ENCODE measurements at regions not wholly inside any gene's neighbourhood (a gene's known extent, or its start where the extent isn't known, plus 50 kb on each side); places are given as distances from the start of the nearest gene placed in this dataset.

DNA sequence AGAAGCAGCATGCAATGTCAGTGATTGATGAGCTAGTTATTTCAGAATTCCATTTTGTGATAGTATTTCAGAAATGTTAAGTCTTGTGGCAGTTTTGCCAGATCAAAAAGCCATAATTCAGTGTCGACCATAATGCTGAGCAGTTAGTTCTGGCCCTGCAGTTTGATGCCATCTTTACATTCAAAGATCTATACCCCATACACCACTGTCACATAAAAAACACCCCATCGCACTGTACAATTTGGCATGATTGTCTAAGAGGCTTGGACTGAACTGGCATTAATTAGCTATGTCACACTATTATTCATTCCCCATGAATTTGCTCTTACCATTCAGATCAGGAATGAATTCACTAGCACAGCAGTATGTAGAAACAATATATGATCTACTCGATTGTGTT is 127.7 kb upstream of the EPHA3 start:
- H3K27ac ChIP-seq = no peak overlapping the region
- no peak overlapping the region for H3K4me3 ChIP-seq
- H3K36me3 ChIP-seq (replicated peaks in 1 of 2; ENCODE audit: insufficient read depth in 1 of 2, low read depth in 2 of 2) = no peaks in the 10 kb centered on the region
- H3K4me1 ChIP-seq = no peaks in the 10 kb centered on the region
- intact Hi-C loops (cut with DNase I) = no loop called here
- no peaks in the 10 kb centered on the region for H3K9me3 ChIP-seq
- no peaks in the 10 kb centered on the region for H3K27me3 ChIP-seq
- no peak for DNase-seq
- 71 to 72% methylated on average over 3 of the region's 3 CpGs for WGBS, 2 donors
- TF ChIP-seq, protein P1, sequence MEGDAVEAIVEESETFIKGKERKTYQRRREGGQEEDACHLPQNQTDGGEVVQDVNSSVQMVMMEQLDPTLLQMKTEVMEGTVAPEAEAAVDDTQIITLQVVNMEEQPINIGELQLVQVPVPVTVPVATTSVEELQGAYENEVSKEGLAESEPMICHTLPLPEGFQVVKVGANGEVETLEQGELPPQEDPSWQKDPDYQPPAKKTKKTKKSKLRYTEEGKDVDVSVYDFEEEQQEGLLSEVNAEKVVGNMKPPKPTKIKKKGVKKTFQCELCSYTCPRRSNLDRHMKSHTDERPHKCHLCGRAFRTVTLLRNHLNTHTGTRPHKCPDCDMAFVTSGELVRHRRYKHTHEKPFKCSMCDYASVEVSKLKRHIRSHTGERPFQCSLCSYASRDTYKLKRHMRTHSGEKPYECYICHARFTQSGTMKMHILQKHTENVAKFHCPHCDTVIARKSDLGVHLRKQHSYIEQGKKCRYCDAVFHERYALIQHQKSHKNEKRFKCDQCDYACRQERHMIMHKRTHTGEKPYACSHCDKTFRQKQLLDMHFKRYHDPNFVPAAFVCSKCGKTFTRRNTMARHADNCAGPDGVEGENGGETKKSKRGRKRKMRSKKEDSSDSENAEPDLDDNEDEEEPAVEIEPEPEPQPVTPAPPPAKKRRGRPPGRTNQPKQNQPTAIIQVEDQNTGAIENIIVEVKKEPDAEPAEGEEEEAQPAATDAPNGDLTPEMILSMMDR (IDR thresholded peaks at IDR 0.05) = no peak
- TF ChIP-seq POLR2A (IDR thresholded peaks at IDR 0.05) = no peak
- ATAC-seq = no peak

DNA sequence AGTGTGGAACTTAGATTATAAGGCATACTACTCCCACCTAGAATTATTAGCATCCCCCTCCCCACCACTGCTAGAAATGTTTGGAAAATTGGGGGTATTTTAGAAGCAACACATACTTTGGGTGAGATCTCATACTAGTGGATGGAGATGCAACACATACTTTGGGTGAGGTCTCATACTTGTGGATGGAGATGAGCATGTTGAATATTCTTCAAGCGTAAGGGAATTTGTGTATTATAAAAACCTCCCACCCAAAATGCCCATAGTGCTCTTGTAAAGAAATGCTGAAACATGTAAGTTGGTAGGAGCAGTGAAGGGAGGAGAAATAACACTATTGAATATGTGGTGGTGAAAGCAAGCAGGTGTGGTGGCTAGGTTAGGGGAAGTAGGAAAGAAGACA is 124.0 kb upstream of the EPHA3 start:
- Histone ChIP-seq H3K36me3 (replicated peaks in 1 of 2; ENCODE audit: insufficient read depth in 1 of 2, low read depth in 2 of 2) (no peaks in the 10 kb centered on the region), H3K27ac (no peak overlapping the region), H3K4me3 (no peak overlapping the region), H3K4me1 (no peaks in the 10 kb centered on the region), H3K27me3 (no peaks in the 10 kb centered on the region), H3K9me3 (no peaks in the 10 kb centered on the region)
- no peak for ATAC-seq
- intact Hi-C loops (cut with DNase I) = no loop called here
- 85 to 96% methylated on average over 1 of the region's 1 CpG for WGBS, 2 donors
- no peak for TF ChIP-seq POLR2A (IDR thresholded peaks at IDR 0.05)
- TF ChIP-seq, protein P1 (IDR thresholded peaks at IDR 0.05) = no peak
- no peak for DNase-seq

DNA sequence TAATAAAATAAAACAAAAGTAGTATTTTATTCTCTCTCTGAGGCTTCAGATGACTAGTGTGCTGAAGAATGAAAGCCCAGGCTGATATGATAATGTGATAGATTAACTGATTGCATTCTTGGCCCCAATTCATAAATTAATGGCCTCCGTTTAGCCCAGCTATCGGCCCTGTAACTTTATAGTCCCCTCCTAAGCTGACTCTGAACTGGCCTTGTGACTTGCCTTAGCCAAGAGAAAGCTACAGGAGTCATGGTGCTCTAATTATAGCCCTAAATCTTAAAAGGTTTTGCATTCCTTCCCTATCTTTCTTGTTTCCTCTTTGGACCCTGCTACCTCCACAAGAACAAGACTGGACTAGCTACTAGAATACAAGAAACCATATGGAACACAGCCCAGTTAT is 123.2 kb upstream of the EPHA3 start:
- no peak for ATAC-seq
- no peak for TF ChIP-seq POLR2A (IDR thresholded peaks at IDR 0.05)
- TF ChIP-seq, protein P1 (IDR thresholded peaks at IDR 0.05) = no peak
- 67 to 76% methylated on average over 2 of the region's 2 CpGs for WGBS, 2 donors
- Histone ChIP-seq H3K27ac (no peak overlapping the region), H3K4me3 (no peak overlapping the region), H3K9me3 (no peaks in the 10 kb centered on the region), H3K36me3 (replicated peaks in 1 of 2; ENCODE audit: insufficient read depth in 1 of 2, low read depth in 2 of 2) (no peaks in the 10 kb centered on the region), H3K4me1 (no peaks in the 10 kb centered on the region), H3K27me3 (no peaks in the 10 kb centered on the region)
- intact Hi-C loops (cut with DNase I) = no loop called here
- DNase-seq = no peak

DNA sequence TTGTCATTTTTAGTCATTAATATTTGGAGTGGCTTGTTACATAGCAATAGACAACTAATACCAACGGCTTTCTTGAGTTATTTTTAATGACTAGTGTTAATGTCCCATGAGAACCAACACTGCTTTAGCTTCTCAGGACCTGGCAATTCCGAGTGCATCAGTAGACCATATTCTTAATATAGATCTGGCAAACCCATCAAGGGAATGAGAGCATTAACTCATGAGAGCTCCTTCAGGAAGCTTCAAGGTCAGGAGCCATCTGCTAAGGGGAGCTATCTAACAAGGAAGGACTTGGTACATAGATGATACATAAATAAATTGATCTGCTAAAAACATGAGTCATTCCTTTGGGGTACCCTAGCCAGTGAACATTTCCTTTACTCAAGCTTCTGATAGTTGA is 122.6 kb upstream of the EPHA3 start:
- Histone ChIP-seq H3K36me3 (replicated peaks in 1 of 2; ENCODE audit: insufficient read depth in 1 of 2, low read depth in 2 of 2) (no peaks in the 10 kb centered on the region), H3K27me3 (no peaks in the 10 kb centered on the region), H3K4me1 (no peaks in the 10 kb centered on the region), H3K4me3 (no peak overlapping the region), H3K9me3 (no peaks in the 10 kb centered on the region), H3K27ac (no peak overlapping the region)
- intact Hi-C loops (cut with DNase I) = no loop called here
- ATAC-seq (no peak), DNase-seq (no peak)
- WGBS, 2 donors = 64 to 71% methylated on average over 2 of the region's 2 CpGs
- TF ChIP-seq POLR2A (IDR thresholded peaks at IDR 0.05) = no peak
- TF ChIP-seq, protein P1 (IDR thresholded peaks at IDR 0.05) = no peak

DNA sequence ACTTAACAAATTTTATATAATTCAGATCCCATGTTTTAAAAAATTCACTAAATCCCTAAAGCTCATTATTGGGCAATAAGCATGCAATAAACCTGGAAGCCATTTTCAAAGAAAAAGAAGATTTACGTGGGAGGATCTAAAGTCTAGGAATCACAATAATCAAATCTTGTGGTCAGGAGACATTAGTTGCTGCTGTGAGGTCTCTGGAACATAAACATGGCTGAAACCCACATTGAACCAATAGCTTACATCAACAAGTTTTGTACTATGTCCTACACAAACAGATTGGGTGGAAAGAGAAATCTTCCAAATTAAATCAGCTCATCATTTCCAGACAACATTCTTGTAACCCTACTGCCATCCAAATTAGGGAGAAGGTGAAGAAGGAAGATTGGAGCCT is 121.9 kb upstream of the EPHA3 start:
- Histone ChIP-seq H3K36me3 (replicated peaks in 1 of 2; ENCODE audit: insufficient read depth in 1 of 2, low read depth in 2 of 2) (no peaks in the 10 kb centered on the region), H3K4me1 (no peaks in the 10 kb centered on the region), H3K9me3 (no peaks in the 10 kb centered on the region), H3K4me3 (no peak overlapping the region), H3K27me3 (no peaks in the 10 kb centered on the region), H3K27ac (no peak overlapping the region)
- no peak for DNase-seq
- no peak for ATAC-seq
- no peak for TF ChIP-seq POLR2A (IDR thresholded peaks at IDR 0.05)
- TF ChIP-seq, protein P1 (IDR thresholded peaks at IDR 0.05) = no peak
- intact Hi-C loops (cut with DNase I) = no loop called here
- 73 to 83% methylated on average over 1 of the region's 1 CpG for WGBS, 2 donors
